Thyroid gland (tissue), 4 donors: ENCODE measurements at regions not wholly inside any gene's neighbourhood (a gene's known extent, or its start where the extent isn't known, plus 50 kb on each side); places are given as distances from the start of the nearest gene placed in this dataset.

ENCODE experiments used
- POLR2A ChIP-seq, 2 donors: fragments of 450-650 bp; IDR thresholded peaks; one replicate each; pipeline ENCODE4 v1.6.1; 2017; ENCODE audit warnings: antibody characterized with exemption in 2 of 2, mild to moderate bottlenecking in 2 of 2, moderate library complexity in 1 of 2
- TF ChIP-seq, protein P1 (sequence below), 6 experiments: fragments of 200-600 bp in 3 of 6; fragments of 450-650 bp in 3 of 6; sonication (generic) in 3 of 6; IDR thresholded peaks; one replicate each; pipeline ENCODE4 v1.5.1; 2016 to 2019; ENCODE audit warnings: antibody characterized with exemption in 6 of 6, mild to moderate bottlenecking in 2 of 6, inconsistent platforms in 1 of 6, moderate library complexity in 1 of 6

DNA sequence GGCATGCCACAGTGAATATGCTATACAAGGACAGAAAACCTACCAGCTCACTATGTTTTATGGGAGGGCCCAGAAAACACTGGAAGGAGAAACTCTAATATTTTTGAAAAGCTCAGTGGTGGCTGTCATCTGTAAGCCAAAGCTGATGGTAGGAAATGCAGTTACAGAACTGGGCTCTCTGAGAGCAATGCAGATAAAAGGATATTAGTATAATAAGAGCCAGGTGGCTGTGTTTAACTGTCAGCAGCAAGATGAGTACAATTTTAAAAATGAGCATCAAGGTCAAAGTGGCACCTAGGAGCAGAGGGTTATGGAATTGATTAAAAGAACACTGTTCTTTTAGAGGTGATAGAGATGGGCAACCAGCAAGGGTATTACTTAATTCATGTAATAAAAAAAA lies 345.0 kb downstream of the NDFIP2 start:
- TF ChIP-seq, protein P1, sequence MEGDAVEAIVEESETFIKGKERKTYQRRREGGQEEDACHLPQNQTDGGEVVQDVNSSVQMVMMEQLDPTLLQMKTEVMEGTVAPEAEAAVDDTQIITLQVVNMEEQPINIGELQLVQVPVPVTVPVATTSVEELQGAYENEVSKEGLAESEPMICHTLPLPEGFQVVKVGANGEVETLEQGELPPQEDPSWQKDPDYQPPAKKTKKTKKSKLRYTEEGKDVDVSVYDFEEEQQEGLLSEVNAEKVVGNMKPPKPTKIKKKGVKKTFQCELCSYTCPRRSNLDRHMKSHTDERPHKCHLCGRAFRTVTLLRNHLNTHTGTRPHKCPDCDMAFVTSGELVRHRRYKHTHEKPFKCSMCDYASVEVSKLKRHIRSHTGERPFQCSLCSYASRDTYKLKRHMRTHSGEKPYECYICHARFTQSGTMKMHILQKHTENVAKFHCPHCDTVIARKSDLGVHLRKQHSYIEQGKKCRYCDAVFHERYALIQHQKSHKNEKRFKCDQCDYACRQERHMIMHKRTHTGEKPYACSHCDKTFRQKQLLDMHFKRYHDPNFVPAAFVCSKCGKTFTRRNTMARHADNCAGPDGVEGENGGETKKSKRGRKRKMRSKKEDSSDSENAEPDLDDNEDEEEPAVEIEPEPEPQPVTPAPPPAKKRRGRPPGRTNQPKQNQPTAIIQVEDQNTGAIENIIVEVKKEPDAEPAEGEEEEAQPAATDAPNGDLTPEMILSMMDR (IDR thresholded peaks at IDR 0.05) = no peak
- no peak for TF ChIP-seq POLR2A (IDR thresholded peaks at IDR 0.05)
